Testis (tissue), 2 donors: ENCODE measurements at regions not wholly inside any gene's neighbourhood (a gene's known extent, or its start where the extent isn't known, plus 50 kb on each side); places are given as distances from the start of the nearest gene placed in this dataset.

Source experiments
- CTCF ChIP-seq, 3 experiments: fragments of 450-650 bp in 2 of 3; fragments of 200-600 bp in 1 of 3; sonication (generic) in 1 of 3; IDR thresholded peaks; one replicate each; pipeline ENCODE4 v1.5.1; 2016 to 2019; ENCODE audit warnings: antibody characterized with exemption in 3 of 3, mild to moderate bottlenecking in 2 of 3, moderate library complexity in 1 of 3
- POLR2A ChIP-seq: fragments of 450-650 bp; IDR thresholded peaks from one replicate; pipeline ENCODE4 v1.6.1; 2017; ENCODE audit warnings: antibody characterized with exemption, mild to moderate bottlenecking, moderate library complexity

- TF ChIP-seq CTCF (IDR thresholded peaks at IDR 0.05) (no peak), POLR2A (no peak)
These were observed 465.9 kb downstream of the PLA2G4A start for GRCh38 chr1:187294421-187295201.
